ENCODE measurements at regions not wholly inside any gene's neighbourhood (a gene's known extent, or its start where the extent isn't known, plus 50 kb on each side); places are given as distances from the start of the nearest gene placed in this dataset.
A peak's percentile ranks its signal among the peaks of the same experiment; 100 is the strongest.
"Not testable (repeated sequence)": the region's sequence is repeated elsewhere in the genome, so short reads cannot be mapped to it uniquely, and the experiment has no call there.

GRCh38 chr14:46596236-46596635 lies 55.3 kb downstream of the RPL10L start:
- TF ChIP-seq, protein P1, sequence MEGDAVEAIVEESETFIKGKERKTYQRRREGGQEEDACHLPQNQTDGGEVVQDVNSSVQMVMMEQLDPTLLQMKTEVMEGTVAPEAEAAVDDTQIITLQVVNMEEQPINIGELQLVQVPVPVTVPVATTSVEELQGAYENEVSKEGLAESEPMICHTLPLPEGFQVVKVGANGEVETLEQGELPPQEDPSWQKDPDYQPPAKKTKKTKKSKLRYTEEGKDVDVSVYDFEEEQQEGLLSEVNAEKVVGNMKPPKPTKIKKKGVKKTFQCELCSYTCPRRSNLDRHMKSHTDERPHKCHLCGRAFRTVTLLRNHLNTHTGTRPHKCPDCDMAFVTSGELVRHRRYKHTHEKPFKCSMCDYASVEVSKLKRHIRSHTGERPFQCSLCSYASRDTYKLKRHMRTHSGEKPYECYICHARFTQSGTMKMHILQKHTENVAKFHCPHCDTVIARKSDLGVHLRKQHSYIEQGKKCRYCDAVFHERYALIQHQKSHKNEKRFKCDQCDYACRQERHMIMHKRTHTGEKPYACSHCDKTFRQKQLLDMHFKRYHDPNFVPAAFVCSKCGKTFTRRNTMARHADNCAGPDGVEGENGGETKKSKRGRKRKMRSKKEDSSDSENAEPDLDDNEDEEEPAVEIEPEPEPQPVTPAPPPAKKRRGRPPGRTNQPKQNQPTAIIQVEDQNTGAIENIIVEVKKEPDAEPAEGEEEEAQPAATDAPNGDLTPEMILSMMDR (conservative IDR thresholded peaks at IDR 0.05; ENCODE audit: low read depth, low read length), result no peak
- H3K4me3 ChIP-seq (ENCODE audit: low read length), result no peak overlapping the region
- no peak for DNase-seq (ENCODE audit: low read depth)

DNA sequence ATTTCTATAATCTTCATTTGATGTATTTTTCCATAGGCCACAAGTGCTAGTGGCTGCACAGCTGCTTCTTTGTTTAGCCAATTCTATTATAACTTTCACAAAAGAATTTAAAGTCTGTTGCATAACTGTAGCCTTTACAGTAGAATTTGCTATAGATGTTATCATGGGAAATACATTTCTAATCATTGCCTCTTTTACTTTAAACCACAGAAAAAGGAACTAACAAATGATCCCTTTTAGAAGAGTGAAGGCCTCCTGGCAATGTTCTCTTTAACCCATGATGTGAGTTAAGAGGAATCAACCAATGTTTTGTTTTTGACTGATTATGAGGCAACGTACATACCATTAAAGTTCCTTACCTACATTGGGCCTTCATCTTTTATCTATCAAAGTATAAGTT lies 68.8 kb downstream of the RPL10L start:
- TF ChIP-seq, protein P1 (conservative IDR thresholded peaks at IDR 0.05; ENCODE audit: low read depth, low read length), result no peak
- peak; percentile 6 for DNase-seq (ENCODE audit: low read depth)
- H3K4me3 ChIP-seq (ENCODE audit: low read length), result no peak overlapping the region

DNA sequence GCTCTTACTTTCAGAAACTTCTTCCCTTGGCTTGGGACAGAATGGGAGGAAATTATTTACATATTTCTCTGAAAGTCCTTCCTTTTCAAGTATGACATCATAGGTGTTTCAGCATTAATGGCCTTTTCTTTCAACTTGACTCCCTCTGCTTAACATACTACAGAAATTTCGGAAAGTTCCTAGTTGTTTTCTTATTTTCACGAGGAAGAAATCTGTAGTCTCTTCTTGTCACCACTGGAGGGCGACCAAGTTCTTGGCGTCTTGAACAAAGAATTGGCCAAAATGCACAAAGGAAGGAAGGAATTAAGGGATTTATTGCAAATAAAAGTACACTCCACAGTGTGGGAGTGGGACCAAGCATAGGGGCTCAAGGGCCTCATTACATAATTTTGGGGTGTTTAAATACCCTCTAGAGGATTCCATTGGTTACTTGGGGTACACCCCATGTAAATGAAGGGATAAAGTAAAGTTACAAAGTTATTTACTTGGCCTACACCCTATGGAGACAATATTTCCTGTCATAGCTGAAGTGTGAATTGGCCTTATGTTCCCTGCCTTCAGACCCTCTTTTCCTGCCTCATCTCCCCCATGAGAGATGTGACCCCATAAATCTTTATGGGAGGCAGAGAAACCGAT lies 70.4 kb downstream of the RPL10L start:
- TF ChIP-seq, protein P1 (conservative IDR thresholded peaks at IDR 0.05; ENCODE audit: low read depth, low read length), result peak; percentile 64
- DNase-seq (ENCODE audit: low read depth), result no peak
- no peak overlapping the region for H3K4me3 ChIP-seq (ENCODE audit: low read length)

DNA sequence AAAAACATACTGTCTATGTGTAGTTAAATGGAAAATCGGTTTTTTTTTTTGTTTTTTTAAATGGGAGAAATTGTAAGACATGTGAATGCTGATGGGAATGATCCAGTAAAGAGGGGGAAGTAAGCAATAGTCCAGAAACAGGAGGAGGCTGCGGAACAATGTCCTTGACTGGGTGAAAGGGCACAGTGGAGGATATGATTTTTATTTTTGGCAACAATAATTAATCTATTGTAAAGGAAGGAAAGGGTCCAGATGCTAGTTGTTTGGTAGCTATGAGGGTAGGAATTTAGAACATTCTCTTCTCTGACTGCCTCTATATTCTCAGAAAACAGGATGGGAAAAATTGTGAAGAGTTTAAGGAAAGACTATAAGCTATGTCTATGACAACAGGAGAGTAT lies 76.6 kb downstream of the RPL10L start:
- no peak for DNase-seq (ENCODE audit: low read depth)
- TF ChIP-seq, protein P1 (conservative IDR thresholded peaks at IDR 0.05; ENCODE audit: low read depth, low read length), result no peak
- no peak overlapping the region for H3K4me3 ChIP-seq (ENCODE audit: low read length)

DNA sequence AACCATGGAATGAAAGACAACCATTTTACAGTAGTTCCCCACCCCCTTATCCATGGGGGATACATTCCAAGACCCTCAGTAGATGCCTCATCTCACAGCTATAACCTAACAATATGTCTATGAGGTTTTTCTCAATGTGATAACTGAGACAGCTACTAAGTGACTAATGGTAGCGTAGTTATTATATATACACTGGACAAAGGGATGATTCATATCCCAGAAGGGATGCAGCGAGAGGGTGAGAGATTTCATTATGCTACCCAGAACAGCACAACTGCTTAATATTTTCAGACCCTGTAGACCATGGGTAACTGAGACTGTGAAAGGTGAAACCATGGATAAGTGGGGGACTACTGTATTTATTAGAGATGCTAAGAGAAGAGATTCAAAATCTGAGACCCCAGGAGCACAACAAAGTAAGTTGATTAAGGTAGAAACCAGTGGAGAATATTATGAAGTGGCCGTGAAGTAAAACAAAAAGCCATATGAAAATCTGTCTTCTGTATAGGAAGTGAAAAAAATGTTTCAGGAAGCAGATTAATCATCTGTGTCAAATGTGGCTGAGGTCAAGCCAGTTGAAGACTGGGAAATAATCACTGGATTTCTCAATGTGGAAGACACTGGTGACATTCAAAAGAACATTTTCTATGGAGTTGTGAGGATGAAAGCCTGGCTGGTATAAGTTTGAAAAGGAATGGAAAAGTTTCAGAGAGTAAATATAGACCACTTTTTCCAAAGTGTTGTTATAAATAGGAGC lies 77.2 kb downstream of the RPL10L start:
- no peak overlapping the region for H3K4me3 ChIP-seq (ENCODE audit: low read length)
- no peak for DNase-seq (ENCODE audit: low read depth)
- TF ChIP-seq, protein P1 (conservative IDR thresholded peaks at IDR 0.05; ENCODE audit: low read depth, low read length), result no peak

- DNase-seq (ENCODE audit: low read depth), result no peak
- no peak overlapping the region for H3K4me3 ChIP-seq (ENCODE audit: low read length)
- TF ChIP-seq, protein P1 (conservative IDR thresholded peaks at IDR 0.05; ENCODE audit: low read depth, low read length), result no peak
Measured at GRCh38 chr14:46573498-46573897, 78.1 kb downstream of the RPL10L start.

- H3K4me3 ChIP-seq (ENCODE audit: low read length), result no peak overlapping the region
- TF ChIP-seq, protein P1 (conservative IDR thresholded peaks at IDR 0.05; ENCODE audit: low read depth, low read length), result no peak
- DNase-seq (ENCODE audit: low read depth), result peak; percentile 84
Measured at GRCh38 chr14:46571970-46572369, 79.6 kb downstream of the RPL10L start.

DNA sequence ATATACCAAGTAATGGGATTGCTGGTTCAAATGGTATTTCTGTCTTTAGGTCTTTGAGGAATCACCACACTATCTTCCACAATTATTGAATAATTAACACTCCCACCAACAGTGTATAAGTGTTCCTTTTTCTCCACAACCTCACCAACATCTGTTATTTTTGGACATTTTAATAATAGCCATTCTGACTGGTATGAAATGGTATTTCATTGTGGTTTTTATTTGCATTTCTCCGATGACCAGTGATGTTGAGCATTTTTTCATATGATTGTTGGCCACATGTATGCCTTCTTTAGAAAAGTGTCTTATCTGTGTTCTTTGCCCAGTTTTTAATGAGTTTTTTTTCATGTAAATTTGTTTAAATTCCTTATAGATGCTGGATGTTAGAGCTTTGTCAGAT lies 83.4 kb downstream of the RPL10L start:
- not testable (repeated sequence) for H3K4me3 ChIP-seq (ENCODE audit: low read length); DNase-seq (ENCODE audit: low read depth)

All from retinal pigment epithelial cell (primary cell).